ENCODE measurements at regions not wholly inside any gene's neighbourhood (a gene's known extent, or its start where the extent isn't known, plus 50 kb on each side); places are given as distances from the start of the nearest gene placed in this dataset.

DNA sequence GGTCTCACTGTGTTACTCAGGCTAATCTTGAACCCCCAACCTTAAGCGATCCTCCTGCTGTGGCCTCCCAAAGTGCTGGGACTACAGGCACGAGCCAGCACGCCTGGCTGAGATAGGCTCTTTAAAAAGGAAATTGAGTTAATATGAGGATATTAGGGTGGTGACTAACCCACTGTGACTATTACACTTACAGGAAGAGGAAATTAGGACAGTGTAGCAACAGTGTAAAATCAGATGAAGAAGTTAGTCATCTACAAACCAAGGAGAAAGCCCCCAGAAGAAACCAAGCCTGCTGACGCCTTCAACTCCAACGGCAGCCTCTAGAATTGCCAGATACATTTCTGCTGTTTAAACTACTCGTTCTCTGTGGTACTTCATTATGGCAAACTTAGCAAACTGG, 711.9 kb downstream of the SUCLG1 start:
- DNase-seq: no peak

DNA sequence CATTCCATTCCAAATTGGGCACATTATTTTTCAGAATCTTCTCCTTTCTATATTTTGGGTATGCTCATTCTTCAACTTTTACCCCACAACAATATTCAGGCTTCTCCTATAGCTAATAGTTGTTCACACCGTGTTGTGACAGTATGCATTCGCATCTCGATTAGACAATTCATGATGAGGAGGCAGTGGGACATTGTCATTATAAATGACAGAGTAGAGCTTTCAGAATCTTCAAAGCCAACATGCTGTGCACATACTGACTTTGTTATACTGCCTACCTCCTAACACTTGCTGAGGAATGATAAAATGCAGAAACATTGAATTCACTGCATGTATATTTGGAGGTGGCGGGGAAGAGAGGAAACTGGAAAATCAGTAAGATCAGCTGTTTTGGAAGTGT, 714.2 kb downstream of the SUCLG1 start:
- no peak for DNase-seq

DNA sequence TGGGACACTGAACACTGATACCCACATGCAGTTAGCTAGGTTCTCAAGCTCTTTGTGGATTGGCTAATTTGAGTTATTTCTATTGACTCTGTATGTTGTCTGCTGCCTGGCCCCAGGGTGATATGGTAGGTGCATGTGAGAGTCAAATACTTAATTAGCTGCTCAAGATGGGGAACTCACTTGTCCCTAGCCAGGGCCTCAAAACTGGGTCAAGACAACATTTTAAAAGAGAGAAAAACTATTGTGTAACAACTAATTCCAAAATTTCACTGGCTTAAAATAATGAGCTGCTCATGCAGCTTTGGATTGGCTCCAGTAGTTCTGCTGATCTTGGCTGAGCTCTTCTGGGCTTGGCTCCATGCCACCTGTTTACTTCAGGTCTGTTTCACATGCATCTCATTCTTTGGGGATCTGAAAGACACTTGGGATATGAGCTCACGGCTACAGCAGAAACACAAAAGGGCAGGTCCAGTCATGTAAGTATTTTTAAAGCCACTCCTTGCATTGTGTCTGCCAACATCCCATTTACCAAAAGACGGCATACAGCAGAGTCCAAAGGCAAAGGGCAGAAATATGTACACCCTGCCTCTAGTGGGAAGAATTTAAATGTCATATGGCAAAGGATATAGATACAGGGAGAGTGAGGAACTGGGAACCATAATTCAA, 716.8 kb downstream of the SUCLG1 start:
- no peak for DNase-seq

DNA sequence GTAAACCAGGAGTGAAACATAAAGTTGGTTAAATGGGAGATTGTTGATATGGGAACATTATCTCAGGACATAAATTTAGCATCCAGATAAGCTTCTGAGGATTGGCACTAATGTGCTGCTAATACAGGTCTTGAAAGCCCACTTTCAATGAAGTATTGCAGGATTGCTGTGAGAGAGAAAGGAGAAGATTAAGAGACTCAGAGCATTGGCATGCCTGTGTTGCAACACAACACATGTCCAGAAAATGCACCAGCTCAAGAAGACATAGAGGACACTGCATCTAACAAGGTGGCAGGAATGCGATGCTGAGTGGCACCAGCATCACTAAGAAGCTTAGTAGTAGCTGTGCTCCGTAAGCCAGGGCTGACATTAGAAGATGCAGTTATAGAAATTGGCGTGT, 728.9 kb downstream of the SUCLG1 start:
- DNase-seq: no peak

DNA sequence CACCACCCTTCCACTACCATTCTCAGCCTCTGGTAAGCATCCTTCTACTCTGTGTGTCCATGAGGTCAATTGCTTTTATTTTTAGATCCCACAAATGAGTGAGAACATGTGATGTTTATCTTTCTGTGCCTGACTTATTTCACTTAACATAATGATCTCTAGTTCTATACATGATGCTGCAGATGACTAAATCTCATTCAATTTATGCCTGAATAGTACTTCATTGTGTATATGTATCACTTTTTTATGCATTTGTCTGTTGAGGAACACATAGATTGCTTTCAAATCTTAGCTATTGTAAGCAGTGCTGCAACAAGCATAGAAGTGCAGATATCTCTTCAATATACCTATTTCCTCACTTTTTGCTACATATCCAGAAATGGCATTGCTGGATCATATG, 733.3 kb downstream of the SUCLG1 start:
- no peak for DNase-seq

DNA sequence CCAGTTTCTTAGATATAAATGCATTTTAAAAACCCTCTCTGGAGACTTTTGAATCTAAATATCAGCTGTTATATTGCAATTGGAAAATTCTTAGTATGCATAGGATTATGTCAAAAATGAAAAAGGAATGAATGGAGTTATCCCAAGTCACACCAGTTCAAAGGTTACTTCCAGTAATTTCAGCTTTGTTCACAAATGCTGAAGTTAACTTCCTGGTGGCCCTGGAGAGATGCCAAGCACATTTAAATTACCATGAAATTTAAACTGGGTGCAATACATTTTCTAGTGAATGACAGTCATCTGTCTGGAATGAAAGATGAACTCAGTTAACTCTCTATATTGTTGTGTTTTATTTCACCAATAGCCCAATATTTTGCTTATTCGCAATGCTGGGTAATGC, 753.9 kb downstream of the SUCLG1 start:
- no peak for DNase-seq

DNA sequence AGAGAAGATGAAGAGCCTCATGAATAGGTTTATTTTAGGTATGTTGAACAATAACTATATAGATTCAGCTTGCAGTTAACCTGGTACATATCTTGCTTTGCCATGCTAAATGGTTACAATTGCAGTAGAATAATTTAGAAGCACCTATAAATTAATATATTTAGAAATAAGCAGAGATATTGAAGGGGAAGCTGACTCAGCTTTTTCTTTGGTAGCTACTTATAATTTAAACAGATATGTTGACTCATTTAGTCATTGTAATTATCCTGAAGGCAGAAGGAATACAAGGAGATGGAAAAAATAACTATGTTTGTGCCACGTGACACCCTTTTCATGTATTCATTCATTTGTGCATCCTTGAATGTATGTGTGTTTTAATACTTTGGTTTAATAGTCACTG, 755.5 kb downstream of the SUCLG1 start:
- DNase-seq: no peak

DNA sequence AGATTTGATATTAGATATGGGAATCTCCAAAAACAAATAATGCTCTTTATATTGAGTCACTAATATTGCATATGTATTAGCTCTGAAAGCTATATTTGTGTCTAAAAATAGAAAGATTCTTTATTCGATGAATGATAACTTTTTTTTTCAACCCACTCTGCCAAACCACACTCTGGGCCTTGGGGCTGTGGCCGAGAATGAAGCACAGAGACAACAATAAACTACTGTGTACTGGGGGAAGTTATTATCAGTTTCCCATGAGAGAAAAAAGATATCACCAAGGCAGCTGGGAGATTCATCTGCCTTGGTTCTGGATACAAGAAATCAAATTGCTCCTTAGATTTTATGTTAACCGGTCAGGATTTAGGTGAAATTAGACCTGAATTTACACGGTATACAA, 762.2 kb downstream of the SUCLG1 start:
- no peak for DNase-seq

DNA sequence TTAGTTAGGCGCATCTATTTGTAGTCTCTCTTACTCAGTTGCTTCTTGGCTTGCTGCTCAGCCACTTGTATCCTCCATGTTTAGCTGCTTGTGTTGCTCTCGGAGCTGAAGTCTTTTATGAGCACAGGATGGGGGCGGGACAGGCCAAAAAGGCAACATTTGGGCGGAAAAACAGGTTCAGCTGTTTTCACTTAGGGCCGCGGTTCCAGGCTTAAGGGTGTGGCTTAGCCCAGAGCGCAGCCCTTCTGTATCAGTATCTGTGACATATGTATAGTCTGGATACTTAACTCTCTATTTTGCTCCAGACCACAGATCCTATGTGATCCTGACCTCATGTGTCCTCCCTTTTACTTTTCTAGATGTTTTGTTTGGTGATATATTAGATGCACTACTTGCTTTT, 763.5 kb downstream of the SUCLG1 start:
- DNase-seq: no peak

DNA sequence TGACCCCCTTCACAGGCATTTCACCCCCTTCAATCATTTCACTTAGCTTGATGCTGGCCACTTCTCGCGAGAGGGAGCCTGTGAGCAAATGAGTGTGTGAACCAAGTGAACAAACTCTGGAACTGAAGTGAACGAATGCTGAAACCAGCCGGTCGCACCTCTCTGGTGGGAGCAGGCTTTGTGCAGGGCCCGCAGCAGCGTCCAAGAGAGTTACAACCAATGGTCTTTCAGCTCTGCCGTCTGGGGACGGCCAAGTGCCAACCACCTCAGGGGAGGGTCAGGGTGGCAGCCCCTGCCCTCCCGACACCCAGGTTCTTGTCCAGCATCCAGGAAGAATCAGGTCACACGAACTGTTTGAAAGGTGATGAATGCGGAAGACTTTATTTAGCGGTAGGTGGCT, 764.0 kb downstream of the SUCLG1 start:
- no peak for DNase-seq

DNA sequence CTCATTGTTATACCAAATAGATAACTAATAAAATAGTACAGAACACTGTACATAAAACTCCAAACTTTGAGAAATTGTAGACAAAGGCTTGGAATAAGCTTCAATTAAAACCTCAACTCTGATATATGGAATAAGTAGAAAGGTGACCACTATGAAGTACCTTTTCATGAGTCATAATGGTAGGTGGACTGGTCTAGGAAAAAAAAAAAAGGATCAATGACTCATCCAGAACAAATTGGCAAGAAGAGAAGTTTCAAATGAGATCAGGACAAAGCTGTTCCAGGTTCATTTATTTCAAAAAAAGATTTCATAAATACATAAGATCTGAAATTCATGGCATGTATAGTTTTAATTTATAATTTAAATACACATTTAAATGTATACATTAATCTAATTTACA, 769.7 kb downstream of the SUCLG1 start:
- no peak for DNase-seq

DNA sequence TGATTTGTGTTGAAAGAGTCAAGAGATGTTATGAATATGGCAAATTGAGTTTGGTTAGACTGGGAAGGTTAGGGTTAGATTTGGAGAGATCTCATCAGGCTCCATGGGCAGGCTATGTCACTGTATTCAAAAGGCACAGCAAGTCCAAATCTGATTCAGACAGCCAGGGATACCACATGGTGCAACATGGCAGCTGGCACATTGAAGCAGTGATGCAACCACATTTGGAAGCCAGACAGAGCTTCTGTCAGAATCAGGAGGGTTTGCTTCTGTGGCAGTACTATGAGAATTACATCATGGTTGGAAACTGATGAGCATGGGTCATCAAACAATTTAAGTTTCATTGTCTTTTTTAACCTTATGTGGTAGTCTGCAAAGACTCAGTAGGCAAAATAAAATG, 772.2 kb downstream of the SUCLG1 start:
- DNase-seq: no peak

DNA sequence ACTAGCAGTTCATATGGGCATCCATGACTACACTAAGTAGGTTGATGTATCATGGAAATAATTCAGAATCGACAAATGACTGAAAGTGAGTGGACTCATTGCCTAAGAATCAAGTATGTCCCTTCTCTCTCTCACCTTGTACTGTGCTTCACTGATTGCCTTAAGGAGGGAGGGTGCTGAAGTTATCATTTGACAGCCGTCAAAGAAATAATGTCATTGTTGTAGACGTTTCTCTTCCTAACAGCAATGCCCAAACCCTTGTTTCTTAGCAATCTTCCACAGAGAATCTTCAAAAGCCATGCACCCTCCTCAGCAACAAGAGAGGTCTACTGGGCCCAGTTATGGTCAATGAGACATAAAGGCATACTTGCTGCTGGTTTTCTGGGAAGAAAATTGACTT, 785.0 kb downstream of the SUCLG1 start:
- no peak for DNase-seq

DNA sequence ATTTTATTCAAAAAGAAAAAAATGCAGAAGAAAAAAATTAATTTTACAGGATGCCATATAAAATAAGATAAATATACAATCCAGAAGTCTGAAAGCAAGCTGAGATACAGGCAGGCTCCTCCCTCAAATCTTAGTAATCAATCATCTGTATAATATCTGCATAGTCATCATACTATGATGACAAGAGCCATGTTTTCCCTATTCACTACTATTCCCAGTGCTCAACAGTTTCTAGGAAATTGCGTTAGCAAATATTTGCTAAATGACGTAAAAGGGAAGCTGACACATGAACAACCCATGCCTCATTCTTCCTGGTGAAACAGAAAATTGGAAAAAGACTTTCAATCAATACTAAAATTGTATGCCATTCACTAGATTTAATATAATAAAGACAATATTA, 793.2 kb downstream of the SUCLG1 start:
- DNase-seq: no peak

DNA sequence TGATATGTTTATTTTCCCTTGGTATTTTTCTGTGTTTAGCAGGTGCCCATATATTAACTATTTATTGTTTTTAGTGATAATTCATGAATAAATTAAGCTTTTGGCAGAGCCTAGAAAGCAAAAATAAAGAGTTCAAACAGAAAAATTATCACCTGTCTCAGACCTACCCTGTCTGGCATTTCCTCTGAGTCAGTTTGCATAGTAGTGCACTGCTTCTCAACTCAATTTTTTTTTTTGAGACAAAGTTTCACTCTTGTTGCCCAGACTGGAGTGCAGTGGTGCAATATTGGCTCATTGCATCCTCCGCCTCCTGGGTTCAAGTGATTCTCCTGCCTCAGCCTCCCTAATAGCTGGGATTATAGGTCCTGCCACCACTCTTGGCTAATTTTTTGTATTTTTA, 793.9 kb downstream of the SUCLG1 start:
- no peak for DNase-seq

DNA sequence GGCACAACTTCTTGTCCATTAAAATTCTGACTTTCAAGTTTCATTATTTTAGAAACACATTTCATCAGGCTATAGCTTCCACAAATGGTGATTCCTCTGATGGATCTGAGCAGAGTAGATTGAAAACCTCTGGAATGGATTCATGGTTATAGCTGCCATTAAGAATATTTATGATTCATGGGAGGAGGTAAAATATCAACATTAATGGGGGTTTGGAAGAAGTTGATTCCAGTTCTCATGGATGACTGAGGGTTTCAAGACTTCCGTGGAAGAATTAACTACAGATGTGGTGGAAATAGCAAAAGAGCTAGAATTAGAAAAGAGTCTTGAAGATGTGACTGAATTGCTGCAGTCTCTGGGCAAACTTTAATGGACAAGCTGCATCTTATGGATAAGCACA, 797.4 kb downstream of the SUCLG1 start:
- no peak for DNase-seq

DNA sequence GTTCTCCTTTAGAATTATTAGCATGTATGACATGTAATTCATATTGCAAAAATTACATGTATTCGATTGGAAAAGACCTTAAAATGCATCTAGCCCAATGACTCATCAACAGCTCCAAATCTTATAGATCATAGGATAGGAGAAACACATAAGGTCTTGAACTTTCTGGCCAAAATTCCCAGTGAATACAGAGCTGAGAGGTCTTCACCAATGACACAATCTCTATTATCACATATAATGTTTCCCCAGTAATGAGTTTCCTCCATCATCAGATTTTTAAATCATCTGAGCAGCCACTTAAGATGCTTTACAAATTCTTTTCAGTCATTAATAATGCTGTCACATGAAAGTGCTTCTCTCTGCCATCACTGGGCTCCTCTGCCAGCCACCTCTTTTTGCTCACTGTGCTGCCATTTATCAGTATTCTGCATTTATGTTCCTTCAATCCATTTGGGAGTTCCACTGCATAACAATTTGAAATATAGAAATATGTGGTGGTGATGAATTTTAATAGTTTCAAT, 804.9 kb downstream of the SUCLG1 start:
- no peak for DNase-seq

DNA sequence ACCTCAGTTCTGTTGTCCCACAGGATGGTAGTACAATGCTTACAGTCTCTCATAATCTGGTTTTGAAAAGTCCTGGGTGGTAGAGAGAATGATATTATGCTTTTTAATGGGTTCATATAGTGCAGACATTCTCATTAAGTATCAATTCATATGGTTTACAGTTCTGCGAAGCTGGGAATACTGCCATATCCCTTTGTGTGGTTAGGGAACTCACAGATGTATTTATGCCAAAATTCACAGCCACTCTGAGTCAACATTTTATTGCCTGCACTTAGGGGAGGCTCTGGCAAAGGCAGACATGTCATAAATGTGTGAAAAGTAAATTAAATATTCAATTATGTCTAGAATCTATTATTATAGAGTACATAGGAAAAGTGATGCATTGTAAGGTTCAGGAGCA, 808.2 kb downstream of the SUCLG1 start:
- DNase-seq: no peak

DNA sequence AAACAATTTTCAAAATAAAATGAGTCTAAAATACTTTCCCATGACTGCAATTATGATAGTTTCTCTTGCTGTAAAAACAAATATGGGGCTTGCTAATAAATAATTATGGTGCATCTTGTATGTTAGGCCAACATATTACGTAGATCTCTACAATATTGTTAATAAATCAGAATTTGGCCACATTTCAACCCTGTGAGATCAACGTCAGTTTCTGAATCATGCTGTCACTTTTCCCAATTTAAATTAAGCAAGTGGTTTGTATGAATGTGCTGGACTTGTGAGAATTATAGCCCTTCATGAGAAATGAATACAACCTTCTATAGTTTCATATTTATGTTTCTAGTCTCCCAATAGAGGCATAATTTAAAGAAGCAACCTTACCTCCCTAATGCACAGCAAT, 808.9 kb downstream of the SUCLG1 start:
- no peak for DNase-seq

DNA sequence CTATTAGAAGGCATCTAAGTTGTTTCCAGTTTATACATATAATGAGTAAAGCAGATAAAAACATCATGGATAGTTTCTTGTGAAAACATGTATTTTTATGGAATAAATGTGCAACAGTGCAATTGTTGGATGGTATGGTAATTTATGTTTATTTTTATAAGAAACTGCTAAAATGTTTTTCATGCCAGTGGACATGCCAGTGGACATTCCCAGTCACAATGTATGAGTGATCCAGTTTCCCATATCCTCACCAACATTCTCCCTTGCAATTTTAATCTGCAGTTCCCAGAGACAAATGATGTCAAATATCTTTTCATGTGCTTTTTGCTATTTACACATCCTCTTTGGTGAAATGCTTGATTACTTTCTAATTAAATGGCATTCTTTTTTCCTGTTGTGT, 818.6 kb downstream of the SUCLG1 start:
- DNase-seq: no peak

DNA sequence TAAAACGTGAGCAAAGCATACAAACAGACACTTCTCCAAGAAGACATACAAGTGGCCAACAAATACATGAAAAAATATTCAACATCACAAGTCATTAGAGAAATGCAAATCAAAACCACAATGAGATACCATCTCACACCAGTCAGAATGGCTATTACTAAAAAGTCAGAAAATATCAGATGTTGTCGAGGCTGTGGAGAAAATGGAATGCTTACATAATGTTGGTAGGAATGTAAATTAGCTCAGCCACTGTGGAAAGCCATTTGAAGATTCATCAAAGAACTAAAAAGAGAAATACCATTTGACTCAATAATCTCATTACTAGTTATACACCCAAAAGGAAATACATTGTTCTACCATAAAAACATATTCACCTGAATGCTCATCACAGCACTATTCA, 825.7 kb downstream of the SUCLG1 start:
- no peak for DNase-seq

DNA sequence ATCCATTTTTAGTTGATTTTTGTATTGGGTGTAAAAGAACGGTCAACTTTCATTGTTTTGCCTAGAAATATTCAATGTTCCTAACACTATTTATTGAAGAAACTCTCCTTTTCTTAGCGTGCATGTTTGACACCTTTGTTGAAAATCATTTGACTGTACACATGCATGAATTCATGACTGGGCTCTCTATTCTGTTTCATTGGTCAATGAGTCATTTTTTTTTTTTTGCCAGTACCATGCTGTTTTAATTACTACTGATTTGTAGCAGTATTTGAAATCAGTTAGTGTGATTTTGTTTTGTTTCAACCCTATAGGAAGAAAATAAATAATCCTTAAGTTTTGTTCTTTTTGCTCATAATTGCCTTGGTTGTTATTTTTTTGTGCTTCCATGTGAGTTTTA, 828.7 kb downstream of the SUCLG1 start:
- no peak for DNase-seq

DNA sequence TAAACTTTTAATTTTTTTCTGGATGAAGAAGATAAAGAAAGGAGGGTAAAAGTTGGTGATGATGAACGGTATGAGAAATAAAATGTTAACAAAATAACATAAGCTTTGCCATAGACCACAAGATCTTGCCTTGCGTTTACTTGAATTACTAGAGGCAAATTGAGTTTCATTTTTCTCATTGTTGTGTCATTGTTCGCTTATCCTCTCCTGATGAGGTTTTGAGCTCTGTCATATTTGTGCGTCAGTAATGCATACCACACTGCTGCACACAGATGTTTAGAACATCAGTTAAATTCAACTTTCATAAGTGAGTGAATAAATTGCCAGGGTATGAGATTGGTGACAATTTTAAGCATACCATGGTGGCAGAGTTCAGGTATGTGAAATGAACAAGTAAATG, 843.6 kb downstream of the SUCLG1 start:
- DNase-seq: no peak

DNA sequence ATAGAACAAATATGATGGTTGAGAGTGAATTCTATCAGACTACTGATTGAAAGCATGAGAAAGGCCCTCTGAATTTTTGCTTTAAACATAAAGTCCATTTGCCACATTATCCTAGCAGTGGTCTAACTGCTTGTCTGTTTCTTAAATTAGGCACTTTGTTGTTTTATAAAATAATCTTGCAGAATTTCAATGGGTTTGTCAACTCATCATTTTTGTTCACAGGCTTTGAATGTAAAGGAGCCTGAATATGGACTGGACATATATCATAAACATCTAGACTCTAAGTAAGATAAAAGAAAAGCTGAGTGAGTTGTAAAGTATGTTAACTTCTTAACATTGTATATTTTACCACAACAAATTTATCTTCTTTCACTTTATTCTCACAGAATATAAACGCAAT, 845.9 kb downstream of the SUCLG1 start:
- DNase-seq: no peak

DNA sequence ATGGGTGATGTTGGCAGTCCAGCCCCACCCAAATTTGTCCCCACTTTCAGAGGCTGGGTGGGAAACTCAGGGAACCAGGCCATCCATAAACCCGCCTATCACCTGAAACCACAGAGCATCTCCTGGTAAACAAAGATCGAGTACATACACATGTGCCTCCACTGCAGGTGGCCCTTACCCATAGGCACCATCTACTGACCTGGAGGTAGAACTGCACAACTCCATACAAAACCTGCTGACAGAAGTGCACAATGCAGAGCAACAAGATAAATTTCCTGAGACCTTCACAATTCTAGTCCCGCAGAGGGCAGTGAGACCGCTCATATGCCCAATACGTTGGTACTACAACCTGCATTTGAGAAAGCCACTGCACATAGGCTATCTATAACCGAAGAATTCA, 856.3 kb downstream of the SUCLG1 start:
- DNase-seq: no peak
